ENCODE measurements at regions not wholly inside any gene's neighbourhood (a gene's known extent, or its start where the extent isn't known, plus 50 kb on each side); places are given as distances from the start of the nearest gene placed in this dataset.
A peak's percentile ranks its signal among the peaks of the same experiment; 100 is the strongest.

- DNase-seq (ENCODE audit: low read depth, low spot score): no peak
- POLR2A ChIA-PET: no interaction called here
- CTCF ChIA-PET: no interaction called here
These were observed 242.2 kb downstream of the COG6 start for GRCh38 chr13:39897636-39898035.

DNA sequence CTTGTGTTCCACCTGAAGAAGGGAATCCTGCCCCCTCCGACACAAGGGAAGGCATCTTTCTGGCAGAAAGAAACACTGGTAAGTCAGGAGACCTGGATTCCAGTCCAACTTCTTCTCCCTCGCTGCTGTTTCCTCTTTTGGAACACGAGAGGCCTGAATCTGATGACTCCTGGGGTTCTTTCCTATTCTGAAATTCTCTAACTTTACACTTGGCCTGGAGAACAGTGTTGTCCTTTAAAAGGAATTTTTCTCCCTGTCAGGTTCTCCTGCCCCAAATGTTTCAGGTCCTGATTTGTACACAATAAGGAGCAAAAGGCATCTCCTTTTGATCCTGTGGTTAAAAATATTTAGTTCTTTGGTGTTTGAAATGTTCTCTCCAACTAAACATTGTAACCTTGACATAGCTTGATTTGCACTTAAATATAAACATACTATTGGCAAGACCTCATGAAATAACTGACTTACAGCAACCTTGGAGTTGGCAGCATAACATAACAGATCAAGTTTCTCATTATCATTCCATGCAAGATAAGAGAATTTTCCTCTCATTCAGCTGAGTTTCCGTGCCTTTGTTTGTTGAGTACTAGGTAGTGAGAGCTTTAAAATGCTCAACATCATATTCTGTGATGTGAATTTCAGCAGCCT is 244.8 kb downstream of the COG6 start:
- CTCF ChIA-PET: no interaction called here
- peak; percentile 2 for DNase-seq (ENCODE audit: low read depth, low spot score)
- H3K9me3 ChIP-seq (ENCODE audit: control insufficient read depth, insufficient read depth, low read length): no peaks in the 10 kb centered on the region
- POLR2A ChIA-PET: no interaction called here
- H3K27ac ChIP-seq (ENCODE audit: low read depth, low read length): no peak overlapping the region
- H3K27me3 ChIP-seq (ENCODE audit: control insufficient read depth, insufficient read depth, low read length): no peaks in the 10 kb centered on the region
- TF ChIP-seq, protein P1, sequence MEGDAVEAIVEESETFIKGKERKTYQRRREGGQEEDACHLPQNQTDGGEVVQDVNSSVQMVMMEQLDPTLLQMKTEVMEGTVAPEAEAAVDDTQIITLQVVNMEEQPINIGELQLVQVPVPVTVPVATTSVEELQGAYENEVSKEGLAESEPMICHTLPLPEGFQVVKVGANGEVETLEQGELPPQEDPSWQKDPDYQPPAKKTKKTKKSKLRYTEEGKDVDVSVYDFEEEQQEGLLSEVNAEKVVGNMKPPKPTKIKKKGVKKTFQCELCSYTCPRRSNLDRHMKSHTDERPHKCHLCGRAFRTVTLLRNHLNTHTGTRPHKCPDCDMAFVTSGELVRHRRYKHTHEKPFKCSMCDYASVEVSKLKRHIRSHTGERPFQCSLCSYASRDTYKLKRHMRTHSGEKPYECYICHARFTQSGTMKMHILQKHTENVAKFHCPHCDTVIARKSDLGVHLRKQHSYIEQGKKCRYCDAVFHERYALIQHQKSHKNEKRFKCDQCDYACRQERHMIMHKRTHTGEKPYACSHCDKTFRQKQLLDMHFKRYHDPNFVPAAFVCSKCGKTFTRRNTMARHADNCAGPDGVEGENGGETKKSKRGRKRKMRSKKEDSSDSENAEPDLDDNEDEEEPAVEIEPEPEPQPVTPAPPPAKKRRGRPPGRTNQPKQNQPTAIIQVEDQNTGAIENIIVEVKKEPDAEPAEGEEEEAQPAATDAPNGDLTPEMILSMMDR (IDR thresholded peaks at IDR 0.05; ENCODE audit: low read depth, low read length): no peak
- H3K4me3 ChIP-seq (ENCODE audit: low read depth, low read length): no peak overlapping the region

More at GRCh38 chr13:39897636-39898035, 242.2 kb downstream of the COG6 start:
- no peaks in the 10 kb centered on the region for H3K27me3 ChIP-seq (ENCODE audit: control insufficient read depth, insufficient read depth, low read length)
- H3K4me3 ChIP-seq (ENCODE audit: low read depth, low read length): no peak overlapping the region
- TF ChIP-seq, protein P1 (IDR thresholded peaks at IDR 0.05; ENCODE audit: low read depth, low read length): no peak
- H3K27ac ChIP-seq (ENCODE audit: low read depth, low read length): no peak overlapping the region
- H3K9me3 ChIP-seq (ENCODE audit: control insufficient read depth, insufficient read depth, low read length): no peaks in the 10 kb centered on the region

- TF ChIP-seq, protein P1 (IDR thresholded peaks at IDR 0.05; ENCODE audit: low read depth, low read length): no peak
- H3K4me3 ChIP-seq (ENCODE audit: low read depth, low read length): no peak overlapping the region
- CTCF ChIA-PET: no interaction called here
- no peaks in the 10 kb centered on the region for H3K27me3 ChIP-seq (ENCODE audit: control insufficient read depth, insufficient read depth, low read length)
- DNase-seq (ENCODE audit: low read depth, low spot score): no peak
- POLR2A ChIA-PET: no interaction called here
- H3K9me3 ChIP-seq (ENCODE audit: control insufficient read depth, insufficient read depth, low read length): no peaks in the 10 kb centered on the region
- H3K27ac ChIP-seq (ENCODE audit: low read depth, low read length): no peak overlapping the region
These were observed 249.5 kb downstream of the COG6 start for GRCh38 chr13:39904959-39905358.

- ChIA-PET POLR2A (no interaction called here), CTCF (no interaction called here)
- TF ChIP-seq, protein P1 (IDR thresholded peaks at IDR 0.05; ENCODE audit: low read depth, low read length): no peak
- H3K27me3 ChIP-seq (ENCODE audit: control insufficient read depth, insufficient read depth, low read length): no peaks in the 10 kb centered on the region
- DNase-seq (ENCODE audit: low read depth, low spot score): no peak
- H3K9me3 ChIP-seq (ENCODE audit: control insufficient read depth, insufficient read depth, low read length): no peaks in the 10 kb centered on the region
- H3K4me3 ChIP-seq (ENCODE audit: low read depth, low read length): no peak overlapping the region
- H3K27ac ChIP-seq (ENCODE audit: low read depth, low read length): no peak overlapping the region
These were observed 254.2 kb downstream of the COG6 start for GRCh38 chr13:39909634-39910033.

DNA sequence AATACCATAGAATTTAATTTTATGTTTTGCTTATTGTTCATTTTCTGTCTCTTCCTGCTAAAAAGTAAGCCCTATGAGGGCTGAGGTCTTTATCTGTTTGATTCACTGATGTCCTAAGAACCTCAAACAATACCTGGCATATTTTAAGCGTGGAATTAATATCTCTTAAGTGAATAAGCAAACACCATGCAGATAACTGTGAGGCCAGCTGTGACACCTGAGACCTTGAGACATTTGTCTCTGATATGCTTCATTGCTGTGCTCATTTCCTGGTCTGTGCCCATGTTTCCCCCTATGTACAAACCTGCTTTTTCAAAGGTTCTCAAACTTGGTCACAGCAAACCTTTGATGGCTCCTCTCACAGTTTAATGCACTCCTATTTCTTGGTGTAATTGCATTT is 254.6 kb downstream of the COG6 start:
- DNase-seq (ENCODE audit: low read depth, low spot score): no peak
- Histone ChIP-seq H3K9me3 (ENCODE audit: control insufficient read depth, insufficient read depth, low read length) (no peaks in the 10 kb centered on the region), H3K27ac (ENCODE audit: low read depth, low read length) (no peak overlapping the region), H3K4me3 (ENCODE audit: low read depth, low read length) (no peak overlapping the region), H3K27me3 (ENCODE audit: control insufficient read depth, insufficient read depth, low read length) (no peaks in the 10 kb centered on the region)
- TF ChIP-seq, protein P1 (IDR thresholded peaks at IDR 0.05; ENCODE audit: low read depth, low read length): no peak
- ChIA-PET CTCF (no interaction called here), POLR2A (no interaction called here)

Measured in AG04450 (cell line).